Cardiac muscle cell (in vitro differentiated cells and primary cell): ENCODE measurements at regions not wholly inside any gene's neighbourhood (a gene's known extent, or its start where the extent isn't known, plus 50 kb on each side); places are given as distances from the start of the nearest gene placed in this dataset.

Experiments
- DNase-seq, 2 donors: peaks; one replicate each; pipeline versions ENCODE4 v3.0.0 to v3.0.0-alpha.2; 2010 to 2017; ENCODE audit warnings: low read depth in 1 of 2, low spot score in 1 of 2
- H3K27ac ChIP-seq: fragments of 200-600 bp; sonication (generic); 2 replicates; pipeline ENCODE4 v1.5.1; 2016
- H3K27me3 ChIP-seq: fragments of 200-600 bp; sonication (generic); 2 replicates; pipeline ENCODE4 v1.6.0; 2016; ENCODE audit warnings: control low read depth
- H3K36me3 ChIP-seq: fragments of 200-600 bp; sonication (generic); 2 replicates; pipeline ENCODE4 v1.5.1; 2016; ENCODE audit warnings: control low read depth
- H3K4me1 ChIP-seq: fragments of 200-600 bp; sonication (generic); 2 replicates; pipeline ENCODE4 v1.8.1; 2017; ENCODE audit warnings: low read depth, mild to moderate bottlenecking, mixed run types
- H3K4me3 ChIP-seq: fragments of 200-600 bp; sonication (generic); 2 replicates; pipeline ENCODE4 v1.5.1; 2016; ENCODE audit warnings: mild to moderate bottlenecking
- H3K9me3 ChIP-seq: fragments of 200-600 bp; sonication (generic); 2 replicates; pipeline ENCODE4 v1.5.1; 2017; ENCODE audit warnings: low read depth, mild to moderate bottlenecking, control low read depth
- TF ChIP-seq, protein P1 (sequence below): IDR thresholded peaks from 2 replicates; pipeline ENCODE4 v1.5.1; 2012; ENCODE audit warnings: low read depth, mild to moderate bottlenecking, low read length

DNA sequence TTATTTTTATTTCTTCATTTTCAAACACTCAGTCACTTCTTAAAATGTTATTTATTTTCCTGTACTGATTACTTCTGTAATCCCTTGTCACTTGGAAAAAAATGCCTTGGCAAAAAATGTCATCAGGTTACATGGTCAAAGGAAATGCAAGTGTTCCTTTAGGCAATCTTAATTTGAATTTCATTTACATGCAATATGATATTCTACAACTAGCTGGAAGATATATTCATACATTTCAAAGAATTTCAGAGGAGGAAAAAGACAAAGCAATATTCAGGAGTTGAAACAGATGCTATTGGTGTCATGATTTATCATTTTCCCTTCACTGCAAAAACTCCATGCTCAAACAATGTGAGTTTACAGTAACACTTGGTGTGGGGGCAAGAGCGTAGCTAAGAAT, 1316.6 kb downstream of the FSTL5 start:
- no peak overlapping the region for H3K4me3 ChIP-seq
- TF ChIP-seq, protein P1, sequence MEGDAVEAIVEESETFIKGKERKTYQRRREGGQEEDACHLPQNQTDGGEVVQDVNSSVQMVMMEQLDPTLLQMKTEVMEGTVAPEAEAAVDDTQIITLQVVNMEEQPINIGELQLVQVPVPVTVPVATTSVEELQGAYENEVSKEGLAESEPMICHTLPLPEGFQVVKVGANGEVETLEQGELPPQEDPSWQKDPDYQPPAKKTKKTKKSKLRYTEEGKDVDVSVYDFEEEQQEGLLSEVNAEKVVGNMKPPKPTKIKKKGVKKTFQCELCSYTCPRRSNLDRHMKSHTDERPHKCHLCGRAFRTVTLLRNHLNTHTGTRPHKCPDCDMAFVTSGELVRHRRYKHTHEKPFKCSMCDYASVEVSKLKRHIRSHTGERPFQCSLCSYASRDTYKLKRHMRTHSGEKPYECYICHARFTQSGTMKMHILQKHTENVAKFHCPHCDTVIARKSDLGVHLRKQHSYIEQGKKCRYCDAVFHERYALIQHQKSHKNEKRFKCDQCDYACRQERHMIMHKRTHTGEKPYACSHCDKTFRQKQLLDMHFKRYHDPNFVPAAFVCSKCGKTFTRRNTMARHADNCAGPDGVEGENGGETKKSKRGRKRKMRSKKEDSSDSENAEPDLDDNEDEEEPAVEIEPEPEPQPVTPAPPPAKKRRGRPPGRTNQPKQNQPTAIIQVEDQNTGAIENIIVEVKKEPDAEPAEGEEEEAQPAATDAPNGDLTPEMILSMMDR = no peak
- no peak for DNase-seq
- no peaks in the 10 kb centered on the region for H3K36me3 ChIP-seq
- no peak overlapping the region for H3K27ac ChIP-seq
- H3K9me3 ChIP-seq = no peaks in the 10 kb centered on the region
- H3K27me3 ChIP-seq = no peaks in the 10 kb centered on the region
- H3K4me1 ChIP-seq = peaks cover 13% of the 10 kb centered on the region

DNA sequence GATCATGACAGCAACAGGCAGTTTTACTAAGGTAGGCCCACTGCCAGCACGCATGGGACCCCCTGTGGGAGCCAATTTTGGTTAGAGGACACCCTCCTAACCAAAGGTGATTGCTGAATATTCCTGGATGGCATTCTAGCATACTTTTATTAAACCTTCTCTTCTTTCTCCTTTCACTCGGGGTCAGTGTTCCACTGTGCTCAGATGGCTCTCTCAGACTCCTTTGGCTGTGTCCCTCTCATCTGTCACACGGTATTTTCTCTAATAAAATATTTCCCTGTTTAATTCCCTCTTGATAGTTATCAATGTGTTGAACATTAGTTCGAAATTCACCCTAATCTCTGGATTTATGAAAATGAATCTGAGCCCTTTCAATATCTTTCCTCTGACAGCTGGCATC, 1315.3 kb downstream of the FSTL5 start:
- DNase-seq = no peak
- TF ChIP-seq, protein P1 = no peak

DNA sequence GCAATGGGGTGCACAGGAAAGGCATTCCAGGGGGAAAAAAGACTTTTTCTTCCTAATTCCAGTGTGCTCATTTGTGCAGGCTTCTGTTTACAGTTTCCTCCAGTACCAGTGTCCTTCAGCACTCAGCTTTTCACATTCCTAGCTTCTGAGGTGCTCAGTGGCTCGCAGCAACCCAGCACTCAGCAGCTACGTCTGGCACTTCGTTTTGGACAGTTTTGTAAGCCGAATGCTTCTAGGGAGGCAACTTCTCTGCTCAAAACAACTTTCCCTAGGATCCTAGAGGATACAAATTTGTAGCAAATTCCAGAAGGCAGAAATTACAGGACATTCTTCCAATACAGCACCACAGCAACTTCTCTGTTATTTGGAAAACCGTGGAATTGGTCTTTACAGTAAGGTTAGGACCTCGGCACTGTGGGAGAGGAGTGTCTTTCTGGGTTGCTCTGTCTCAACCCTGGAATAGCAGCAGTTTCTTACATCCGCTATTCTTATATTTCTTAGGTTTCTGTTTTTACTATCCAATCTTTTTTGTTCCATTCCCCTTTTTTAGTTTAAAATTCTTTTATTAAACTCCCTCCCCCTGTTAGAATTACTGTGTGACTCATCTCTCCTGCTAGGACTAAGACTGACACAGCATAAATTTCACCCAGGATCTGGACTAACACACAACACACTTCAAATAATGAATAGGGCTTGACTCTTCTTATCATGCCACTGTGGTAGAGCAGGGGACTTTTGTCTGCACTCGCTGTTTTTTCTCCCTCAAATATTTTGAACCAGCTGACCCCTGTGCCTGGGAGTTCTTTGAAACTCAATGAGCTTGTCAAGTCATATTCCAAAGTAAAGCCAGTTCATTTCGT, 1314.7 kb downstream of the FSTL5 start:
- no peak overlapping the region for H3K4me3 ChIP-seq

More for the DNA sequence above, 1315.3 kb downstream of the FSTL5 start:
- Histone ChIP-seq H3K36me3 (no peaks in the 10 kb centered on the region), H3K4me1 (peaks cover 13% of the 10 kb centered on the region), H3K27me3 (no peaks in the 10 kb centered on the region), H3K9me3 (no peaks in the 10 kb centered on the region), H3K27ac (peak overlapping the region; percentile 81), H3K4me3 (no peak overlapping the region)

DNA sequence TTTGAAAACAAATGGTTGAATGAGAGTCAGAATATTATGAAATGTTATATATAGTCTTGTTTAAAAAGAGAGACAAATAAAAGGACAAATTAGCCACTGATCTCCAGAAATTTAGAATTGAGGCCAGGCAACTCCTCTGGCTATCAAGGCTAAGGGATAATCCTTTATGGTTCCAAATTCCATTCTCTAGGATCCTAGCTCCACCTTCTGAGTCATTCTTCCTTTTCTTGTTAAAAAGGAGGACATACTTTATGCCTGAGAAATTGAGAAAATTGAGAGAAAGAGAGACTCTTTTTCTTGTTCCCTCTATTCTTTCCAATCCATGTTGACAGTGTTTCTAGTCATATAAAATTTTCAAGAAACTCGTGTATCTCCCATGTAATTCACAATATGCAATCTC, 1299.5 kb downstream of the FSTL5 start:
- no peak for DNase-seq
- no peaks in the 10 kb centered on the region for H3K27me3 ChIP-seq

More for the DNA sequence above, 1314.7 kb downstream of the FSTL5 start:
- TF ChIP-seq, protein P1 = no peak
- Histone ChIP-seq H3K27me3 (no peaks in the 10 kb centered on the region), H3K36me3 (no peaks in the 10 kb centered on the region), H3K9me3 (no peaks in the 10 kb centered on the region), H3K4me1 (peaks cover 13% of the 10 kb centered on the region), H3K27ac (peak overlapping the region; percentile 81)
- DNase-seq = peak; percentile 2 to 58

DNA sequence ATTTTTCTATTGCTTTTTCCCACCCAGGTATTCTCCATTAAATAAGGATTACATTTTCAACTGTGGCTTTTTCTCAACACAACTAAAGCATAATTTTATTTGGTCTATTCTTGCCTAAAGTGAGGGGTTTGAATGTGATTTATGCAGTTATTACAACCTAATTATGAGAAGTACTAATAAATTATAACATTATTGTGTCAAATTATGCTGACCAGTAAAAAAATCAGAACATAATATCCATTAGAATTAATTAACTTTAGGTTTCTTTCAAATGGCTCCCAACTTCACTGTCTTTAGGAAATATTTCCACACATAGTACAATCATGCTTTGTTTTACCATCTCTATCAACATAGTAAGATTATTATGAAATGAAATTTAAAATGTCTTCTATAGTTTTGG, 1293.9 kb downstream of the FSTL5 start:
- H3K4me3 ChIP-seq = no peak overlapping the region
- H3K27ac ChIP-seq = no peak overlapping the region
- no peaks in the 10 kb centered on the region for H3K9me3 ChIP-seq
- H3K27me3 ChIP-seq = no peaks in the 10 kb centered on the region
- no peak for DNase-seq
- TF ChIP-seq, protein P1 = no peak
- H3K36me3 ChIP-seq = no peaks in the 10 kb centered on the region
- no peaks in the 10 kb centered on the region for H3K4me1 ChIP-seq

More for the DNA sequence above, 1299.5 kb downstream of the FSTL5 start:
- H3K9me3 ChIP-seq = no peaks in the 10 kb centered on the region
- TF ChIP-seq, protein P1 = no peak
- no peak overlapping the region for H3K4me3 ChIP-seq
- no peak overlapping the region for H3K27ac ChIP-seq
- H3K4me1 ChIP-seq = no peaks in the 10 kb centered on the region
- H3K36me3 ChIP-seq = no peaks in the 10 kb centered on the region
